GM23338 (cell line): ENCODE measurements at regions not wholly inside any gene's neighbourhood (a gene's known extent, or its start where the extent isn't known, plus 50 kb on each side); places are given as distances from the start of the nearest gene placed in this dataset.

Source experiments
- ATAC-seq: fragments of 200-7000 bp; cut with Tn5 transposase; 3 replicates; pipeline ENCODE4 v1.9.1; 2020
- DNase-seq: peaks from one replicate; pipeline ENCODE4 v3.0.0-alpha.2; 2015; ENCODE audit warnings: low spot score
- H2AFZ ChIP-seq: fragments of 200-600 bp; sonication (generic); 2 replicates; pipeline ENCODE4 v1.8.0; 2016; ENCODE audit warnings: antibody characterized with exemption, mild to moderate bottlenecking, moderate library complexity
- H3F3A ChIP-seq: fragments of 200-600 bp; sonication (generic); replicated peaks from 2 replicates; pipeline ENCODE4 v1.8.0; 2017; ENCODE audit warnings: antibody characterized with exemption, mixed run types, low read depth
- H3K27ac ChIP-seq: fragments of 200-600 bp; sonication (generic); 2 replicates; pipeline ENCODE4 v1.6.1; 2016; ENCODE audit warnings: low read depth
- H3K27me3 ChIP-seq: fragments of 200-600 bp; sonication (generic); 2 replicates; pipeline ENCODE4 v1.8.0; 2016; ENCODE audit warnings: mild to moderate bottlenecking, mixed run types, moderate library complexity; ENCODE audit not compliant: insufficient read depth
- H3K36me3 ChIP-seq: fragments of 200-600 bp; sonication (generic); 2 replicates; pipeline ENCODE4 v1.8.0; 2016; ENCODE audit warnings: mild to moderate bottlenecking; ENCODE audit not compliant: insufficient read depth
- H3K4me1 ChIP-seq: fragments of 200-600 bp; sonication (generic); 2 replicates; pipeline ENCODE4 v1.8.0; 2016; ENCODE audit warnings: mild to moderate bottlenecking, moderate library complexity; ENCODE audit not compliant: insufficient read depth
- H3K4me2 ChIP-seq: fragments of 200-600 bp; sonication (generic); 2 replicates; pipeline ENCODE4 v1.7.1; 2017; ENCODE audit warnings: mixed run types
- H3K4me3 ChIP-seq: fragments of 200-600 bp; sonication (generic); 2 replicates; pipeline ENCODE4 v1.6.1; 2016; ENCODE audit warnings: mixed run types
- H3K79me2 ChIP-seq: fragments of 200-600 bp; sonication (generic); replicated peaks from 2 replicates; pipeline ENCODE4 v1.8.0; 2017; ENCODE audit warnings: mild to moderate bottlenecking; ENCODE audit not compliant: insufficient read depth
- H3K9me2 ChIP-seq: fragments of 200-600 bp; sonication (generic); 2 replicates; pipeline ENCODE4 v1.8.0; 2017; ENCODE audit not compliant: insufficient read depth
- H4K20me1 ChIP-seq: fragments of 200-600 bp; sonication (generic); replicated peaks from 2 replicates; pipeline ENCODE4 v1.8.0; 2017; ENCODE audit warnings: mild to moderate bottlenecking; ENCODE audit not compliant: insufficient read depth
- H3K27ac Mint-ChIP-seq: 2 replicates; pipeline ENCODE4 v1.8.0; 2020; ENCODE audit warnings: inconsistent platforms, mild to moderate bottlenecking, moderate library complexity, mixed read lengths
- H3K27me3 Mint-ChIP-seq: 3 replicates; pipeline ENCODE4 v1.8.0; 2022; ENCODE audit warnings: low read depth, mild to moderate bottlenecking, moderate library complexity, mixed read lengths, inconsistent platforms; ENCODE audit not compliant: insufficient read depth, poor library complexity
- H3K36me3 Mint-ChIP-seq: 3 replicates; pipeline ENCODE4 v1.8.0; 2021; ENCODE audit warnings: low read depth, mild to moderate bottlenecking, inconsistent platforms, moderate library complexity, mixed read lengths
- H3K4me1 Mint-ChIP-seq: 3 replicates; pipeline ENCODE4 v1.8.0; 2020; ENCODE audit warnings: mild to moderate bottlenecking, inconsistent platforms, mixed read lengths
- H3K4me3 Mint-ChIP-seq: 3 replicates; pipeline ENCODE4 v1.8.0; 2021; ENCODE audit warnings: moderate library complexity, mild to moderate bottlenecking, inconsistent platforms, mixed read lengths
- H3K9me3 Mint-ChIP-seq: 3 replicates; pipeline ENCODE4 v1.8.0; 2020; ENCODE audit warnings: moderate library complexity, mild to moderate bottlenecking, inconsistent platforms, mixed read lengths
- CREB1 ChIP-seq: fragments of 250-450 bp; sonication (Bioruptor Pico); IDR thresholded peaks from 2 replicates; pipeline ENCODE4 v1.5.0; 2020; ENCODE audit warnings: low read depth, mild to moderate bottlenecking, moderate library complexity
- EZH2 ChIP-seq: fragments of 200-600 bp; sonication (generic); IDR thresholded peaks from one replicate; pipeline ENCODE4 v1.8.0; 2017; ENCODE audit warnings: antibody characterized with exemption, mild to moderate bottlenecking, low read depth; ENCODE audit not compliant: unreplicated experiment
- EZH2phosphoT487 ChIP-seq: fragments of 200-600 bp; sonication (generic); IDR thresholded peaks from one replicate; pipeline ENCODE4 v1.8.1; 2018; ENCODE audit warnings: antibody characterized with exemption; ENCODE audit not compliant: unreplicated experiment
- JUNB ChIP-seq: IDR thresholded peaks from one replicate; pipeline ENCODE4 v1.6.1; 2016; ENCODE audit warnings: antibody characterized with exemption; ENCODE audit not compliant: unreplicated experiment
- NANOG ChIP-seq: IDR thresholded peaks from 2 replicates; pipeline ENCODE4 v1.6.1; 2016; ENCODE audit warnings: antibody characterized with exemption, borderline replicate concordance
- POLR2AphosphoS5 ChIP-seq: IDR thresholded peaks from 2 replicates; pipeline ENCODE4 v1.6.1; 2016; ENCODE audit warnings: antibody characterized with exemption, low read depth
- STAT1 ChIP-seq: IDR thresholded peaks from one replicate; pipeline ENCODE4 v1.6.1; 2016; ENCODE audit warnings: antibody characterized with exemption; ENCODE audit not compliant: unreplicated experiment
- ZNF114 ChIP-seq: fragments of 250-450 bp; sonication (Bioruptor Pico); IDR thresholded peaks from 2 replicates; pipeline ENCODE4 v1.5.0; 2020; ENCODE audit warnings: mild to moderate bottlenecking, moderate library complexity
- ZNF331 ChIP-seq: fragments of 250-450 bp; sonication (Bioruptor Pico); IDR thresholded peaks from 2 replicates; pipeline ENCODE4 v1.5.0; 2020; ENCODE audit warnings: low read depth, mild to moderate bottlenecking, moderate library complexity
- TF ChIP-seq, protein P1 (sequence below), 2 experiments: fragments of 200-600 bp in 1 of 2; sonication (generic) in 1 of 2; conservative IDR thresholded peaks; 2 replicates each; pipeline versions ENCODE4 v1.5.1 to v1.6.1; 2016 to 2017; ENCODE audit warnings: antibody characterized with exemption in 2 of 2, low read depth in 2 of 2, mild to moderate bottlenecking in 2 of 2, moderate library complexity in 1 of 2
- TF ChIP-seq, protein P2 (sequence below): IDR thresholded peaks from 2 replicates; pipeline ENCODE4 v1.6.1; 2016; ENCODE audit warnings: antibody characterized with exemption
- TF ChIP-seq, protein P3 (sequence below): fragments of 250-450 bp; sonication (Bioruptor Pico); IDR thresholded peaks from 2 replicates; pipeline ENCODE4 v1.5.0; 2020; ENCODE audit warnings: mild to moderate bottlenecking, moderate library complexity
- TF ChIP-seq, protein P4 (sequence below): IDR thresholded peaks from one replicate; pipeline ENCODE4 v1.6.1; 2018; ENCODE audit warnings: antibody characterized with exemption; ENCODE audit not compliant: unreplicated experiment

DNA sequence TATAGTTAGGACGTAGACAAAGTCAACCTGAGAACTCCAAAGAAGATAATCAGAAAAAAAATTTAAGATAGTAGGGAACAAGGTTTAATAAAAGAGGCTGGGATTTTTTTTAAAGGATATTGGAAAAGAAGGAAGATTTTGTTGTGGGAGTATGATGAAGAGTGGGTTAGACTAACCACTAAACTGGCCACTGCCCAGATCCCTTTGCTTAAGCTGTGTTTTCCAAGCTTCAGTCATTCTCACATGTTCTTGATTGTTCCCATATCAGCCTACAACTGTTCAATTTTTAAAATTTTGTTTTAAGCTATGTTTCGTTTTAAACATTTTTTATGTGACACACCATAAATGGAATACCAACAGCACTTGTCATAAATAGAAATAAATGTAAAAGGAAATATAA, 284.5 kb upstream of the MMADHC start:
- H3K4me1 ChIP-seq: no peaks in the 10 kb centered on the region
- Mint-ChIP-seq H3K4me3 (no peak overlapping the region), H3K4me1 (peaks cover 3% of the 10 kb centered on the region), H3K27me3 (no peaks in the 10 kb centered on the region), H3K27ac (no peak overlapping the region), H3K36me3 (no peaks in the 10 kb centered on the region), H3K9me3 (peaks cover 4% of the 10 kb centered on the region; the same call in 1 of the 3 replicates)
- no peaks in the 10 kb centered on the region for H3K36me3 ChIP-seq
- TF ChIP-seq ZNF114: no peak
- TF ChIP-seq, protein P1, sequence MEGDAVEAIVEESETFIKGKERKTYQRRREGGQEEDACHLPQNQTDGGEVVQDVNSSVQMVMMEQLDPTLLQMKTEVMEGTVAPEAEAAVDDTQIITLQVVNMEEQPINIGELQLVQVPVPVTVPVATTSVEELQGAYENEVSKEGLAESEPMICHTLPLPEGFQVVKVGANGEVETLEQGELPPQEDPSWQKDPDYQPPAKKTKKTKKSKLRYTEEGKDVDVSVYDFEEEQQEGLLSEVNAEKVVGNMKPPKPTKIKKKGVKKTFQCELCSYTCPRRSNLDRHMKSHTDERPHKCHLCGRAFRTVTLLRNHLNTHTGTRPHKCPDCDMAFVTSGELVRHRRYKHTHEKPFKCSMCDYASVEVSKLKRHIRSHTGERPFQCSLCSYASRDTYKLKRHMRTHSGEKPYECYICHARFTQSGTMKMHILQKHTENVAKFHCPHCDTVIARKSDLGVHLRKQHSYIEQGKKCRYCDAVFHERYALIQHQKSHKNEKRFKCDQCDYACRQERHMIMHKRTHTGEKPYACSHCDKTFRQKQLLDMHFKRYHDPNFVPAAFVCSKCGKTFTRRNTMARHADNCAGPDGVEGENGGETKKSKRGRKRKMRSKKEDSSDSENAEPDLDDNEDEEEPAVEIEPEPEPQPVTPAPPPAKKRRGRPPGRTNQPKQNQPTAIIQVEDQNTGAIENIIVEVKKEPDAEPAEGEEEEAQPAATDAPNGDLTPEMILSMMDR (conservative IDR thresholded peaks at IDR 0.05; ENCODE audit: low read depth in 2 of 2): no peak
- TF ChIP-seq, protein P2, sequence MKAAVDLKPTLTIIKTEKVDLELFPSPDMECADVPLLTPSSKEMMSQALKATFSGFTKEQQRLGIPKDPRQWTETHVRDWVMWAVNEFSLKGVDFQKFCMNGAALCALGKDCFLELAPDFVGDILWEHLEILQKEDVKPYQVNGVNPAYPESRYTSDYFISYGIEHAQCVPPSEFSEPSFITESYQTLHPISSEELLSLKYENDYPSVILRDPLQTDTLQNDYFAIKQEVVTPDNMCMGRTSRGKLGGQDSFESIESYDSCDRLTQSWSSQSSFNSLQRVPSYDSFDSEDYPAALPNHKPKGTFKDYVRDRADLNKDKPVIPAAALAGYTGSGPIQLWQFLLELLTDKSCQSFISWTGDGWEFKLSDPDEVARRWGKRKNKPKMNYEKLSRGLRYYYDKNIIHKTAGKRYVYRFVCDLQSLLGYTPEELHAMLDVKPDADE: no peak
- TF ChIP-seq, protein P3, sequence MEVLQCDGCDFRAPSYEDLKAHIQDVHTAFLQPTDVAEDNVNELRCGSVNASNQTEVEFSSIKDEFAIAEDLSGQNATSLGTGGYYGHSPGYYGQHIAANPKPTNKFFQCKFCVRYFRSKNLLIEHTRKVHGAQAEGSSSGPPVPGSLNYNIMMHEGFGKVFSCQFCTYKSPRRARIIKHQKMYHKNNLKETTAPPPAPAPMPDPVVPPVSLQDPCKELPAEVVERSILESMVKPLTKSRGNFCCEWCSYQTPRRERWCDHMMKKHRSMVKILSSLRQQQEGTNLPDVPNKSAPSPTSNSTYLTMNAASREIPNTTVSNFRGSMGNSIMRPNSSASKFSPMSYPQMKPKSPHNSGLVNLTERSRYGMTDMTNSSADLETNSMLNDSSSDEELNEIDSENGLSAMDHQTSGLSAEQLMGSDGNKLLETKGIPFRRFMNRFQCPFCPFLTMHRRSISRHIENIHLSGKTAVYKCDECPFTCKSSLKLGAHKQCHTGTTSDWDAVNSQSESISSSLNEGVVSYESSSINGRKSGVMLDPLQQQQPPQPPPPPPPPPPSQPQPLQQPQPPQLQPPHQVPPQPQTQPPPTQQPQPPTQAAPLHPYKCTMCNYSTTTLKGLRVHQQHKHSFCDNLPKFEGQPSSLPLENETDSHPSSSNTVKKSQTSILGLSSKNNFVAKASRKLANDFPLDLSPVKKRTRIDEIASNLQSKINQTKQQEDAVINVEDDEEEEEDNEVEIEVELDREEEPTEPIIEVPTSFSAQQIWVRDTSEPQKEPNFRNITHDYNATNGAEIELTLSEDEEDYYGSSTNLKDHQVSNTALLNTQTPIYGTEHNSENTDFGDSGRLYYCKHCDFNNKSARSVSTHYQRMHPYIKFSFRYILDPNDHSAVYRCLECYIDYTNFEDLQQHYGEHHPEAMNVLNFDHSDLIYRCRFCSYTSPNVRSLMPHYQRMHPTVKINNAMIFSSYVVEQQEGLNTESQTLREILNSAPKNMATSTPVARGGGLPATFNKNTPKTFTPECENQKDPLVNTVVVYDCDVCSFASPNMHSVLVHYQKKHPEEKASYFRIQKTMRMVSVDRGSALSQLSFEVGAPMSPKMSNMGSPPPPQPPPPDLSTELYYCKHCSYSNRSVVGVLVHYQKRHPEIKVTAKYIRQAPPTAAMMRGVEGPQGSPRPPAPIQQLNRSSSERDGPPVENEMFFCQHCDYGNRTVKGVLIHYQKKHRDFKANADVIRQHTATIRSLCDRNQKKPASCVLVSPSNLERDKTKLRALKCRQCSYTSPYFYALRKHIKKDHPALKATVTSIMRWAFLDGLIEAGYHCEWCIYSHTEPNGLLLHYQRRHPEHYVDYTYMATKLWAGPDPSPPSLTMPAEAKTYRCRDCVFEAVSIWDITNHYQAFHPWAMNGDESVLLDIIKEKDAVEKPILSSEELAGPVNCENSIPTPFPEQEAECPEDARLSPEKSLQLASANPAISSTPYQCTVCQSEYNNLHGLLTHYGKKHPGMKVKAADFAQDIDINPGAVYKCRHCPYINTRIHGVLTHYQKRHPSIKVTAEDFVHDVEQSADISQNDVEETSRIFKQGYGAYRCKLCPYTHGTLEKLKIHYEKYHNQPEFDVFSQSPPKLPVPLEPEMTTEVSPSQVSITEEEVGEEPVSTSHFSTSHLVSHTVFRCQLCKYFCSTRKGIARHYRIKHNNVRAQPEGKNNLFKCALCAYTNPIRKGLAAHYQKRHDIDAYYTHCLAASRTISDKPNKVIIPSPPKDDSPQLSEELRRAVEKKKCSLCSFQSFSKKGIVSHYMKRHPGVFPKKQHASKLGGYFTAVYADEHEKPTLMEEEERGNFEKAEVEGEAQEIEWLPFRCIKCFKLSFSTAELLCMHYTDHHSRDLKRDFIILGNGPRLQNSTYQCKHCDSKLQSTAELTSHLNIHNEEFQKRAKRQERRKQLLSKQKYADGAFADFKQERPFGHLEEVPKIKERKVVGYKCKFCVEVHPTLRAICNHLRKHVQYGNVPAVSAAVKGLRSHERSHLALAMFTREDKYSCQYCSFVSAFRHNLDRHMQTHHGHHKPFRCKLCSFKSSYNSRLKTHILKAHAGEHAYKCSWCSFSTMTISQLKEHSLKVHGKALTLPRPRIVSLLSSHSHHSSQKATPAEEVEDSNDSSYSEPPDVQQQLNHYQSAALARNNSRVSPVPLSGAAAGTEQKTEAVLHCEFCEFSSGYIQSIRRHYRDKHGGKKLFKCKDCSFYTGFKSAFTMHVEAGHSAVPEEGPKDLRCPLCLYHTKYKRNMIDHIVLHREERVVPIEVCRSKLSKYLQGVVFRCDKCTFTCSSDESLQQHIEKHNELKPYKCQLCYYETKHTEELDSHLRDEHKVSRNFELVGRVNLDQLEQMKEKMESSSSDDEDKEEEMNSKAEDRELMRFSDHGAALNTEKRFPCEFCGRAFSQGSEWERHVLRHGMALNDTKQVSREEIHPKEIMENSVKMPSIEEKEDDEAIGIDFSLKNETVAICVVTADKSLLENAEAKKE (CRISPR knock-in tag): no peak
- TF ChIP-seq CREB1 (CRISPR knock-in tag): no peak
- no peak for TF ChIP-seq NANOG
- TF ChIP-seq EZH2: no peak
- no peak for TF ChIP-seq POLR2AphosphoS5
- TF ChIP-seq, protein P4, sequence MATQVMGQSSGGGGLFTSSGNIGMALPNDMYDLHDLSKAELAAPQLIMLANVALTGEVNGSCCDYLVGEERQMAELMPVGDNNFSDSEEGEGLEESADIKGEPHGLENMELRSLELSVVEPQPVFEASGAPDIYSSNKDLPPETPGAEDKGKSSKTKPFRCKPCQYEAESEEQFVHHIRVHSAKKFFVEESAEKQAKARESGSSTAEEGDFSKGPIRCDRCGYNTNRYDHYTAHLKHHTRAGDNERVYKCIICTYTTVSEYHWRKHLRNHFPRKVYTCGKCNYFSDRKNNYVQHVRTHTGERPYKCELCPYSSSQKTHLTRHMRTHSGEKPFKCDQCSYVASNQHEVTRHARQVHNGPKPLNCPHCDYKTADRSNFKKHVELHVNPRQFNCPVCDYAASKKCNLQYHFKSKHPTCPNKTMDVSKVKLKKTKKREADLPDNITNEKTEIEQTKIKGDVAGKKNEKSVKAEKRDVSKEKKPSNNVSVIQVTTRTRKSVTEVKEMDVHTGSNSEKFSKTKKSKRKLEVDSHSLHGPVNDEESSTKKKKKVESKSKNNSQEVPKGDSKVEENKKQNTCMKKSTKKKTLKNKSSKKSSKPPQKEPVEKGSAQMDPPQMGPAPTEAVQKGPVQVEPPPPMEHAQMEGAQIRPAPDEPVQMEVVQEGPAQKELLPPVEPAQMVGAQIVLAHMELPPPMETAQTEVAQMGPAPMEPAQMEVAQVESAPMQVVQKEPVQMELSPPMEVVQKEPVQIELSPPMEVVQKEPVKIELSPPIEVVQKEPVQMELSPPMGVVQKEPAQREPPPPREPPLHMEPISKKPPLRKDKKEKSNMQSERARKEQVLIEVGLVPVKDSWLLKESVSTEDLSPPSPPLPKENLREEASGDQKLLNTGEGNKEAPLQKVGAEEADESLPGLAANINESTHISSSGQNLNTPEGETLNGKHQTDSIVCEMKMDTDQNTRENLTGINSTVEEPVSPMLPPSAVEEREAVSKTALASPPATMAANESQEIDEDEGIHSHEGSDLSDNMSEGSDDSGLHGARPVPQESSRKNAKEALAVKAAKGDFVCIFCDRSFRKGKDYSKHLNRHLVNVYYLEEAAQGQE: no peak
- TF ChIP-seq EZH2phosphoT487: no peak
- no peak for TF ChIP-seq ZNF331 (CRISPR knock-in tag)
- TF ChIP-seq STAT1: no peak
- no peak for TF ChIP-seq JUNB
- ATAC-seq: no peak
- no peak overlapping the region for H3K27ac ChIP-seq
- H4K20me1 ChIP-seq: no peaks in the 10 kb centered on the region
- no peaks in the 10 kb centered on the region for H3K79me2 ChIP-seq
- no peak overlapping the region for H3K4me2 ChIP-seq
- no peak overlapping the region for H2AFZ ChIP-seq
- H3K4me3 ChIP-seq: no peak overlapping the region
- no peak for DNase-seq
- H3K27me3 ChIP-seq: no peaks in the 10 kb centered on the region
- H3K9me2 ChIP-seq: no peaks in the 10 kb centered on the region
- no peaks in the 10 kb centered on the region for H3F3A ChIP-seq
